Endothelial cell of umbilical vein (primary cell): ENCODE measurements at regions not wholly inside any gene's neighbourhood (a gene's known extent, or its start where the extent isn't known, plus 50 kb on each side); places are given as distances from the start of the nearest gene placed in this dataset.

Experiments
- BruUV-seq: library from RNA; stranded (reverse); fragments of 400-500 nt; replicated peaks from 2 replicates; lab custom pipeline; 2021; lab: Mats Ljungman, UMichigan
- CTCF ChIA-PET: fragments of 300-600, 350-600 bp; sonication (Branson Sonifier 250); formaldehyde crosslinking; loops from one replicate; lab custom pipeline; 2021; ENCODE audit warnings: antibody characterized with exemption, inconsistent platforms; lab: Charles Lee
- POLR2A ChIA-PET: fragments of 300-600, 350-600 bp; sonication (Branson Sonifier 250); formaldehyde crosslinking; loops from one replicate; lab custom pipeline; 2021; ENCODE audit warnings: antibody characterized with exemption, inconsistent platforms; lab: Charles Lee
- DNase-seq: peaks from one replicate; pipeline ENCODE4 v3.0.0-alpha.2; 2011; ENCODE audit warnings: low read depth, low spot score
- FAIRE-seq: peaks from 2 replicates; lab custom pipeline; 2011; peaks lifted over from hg19 to GRCh38; lab: Jason Lieb, UNC
- H2AFZ ChIP-seq: 2 replicates; pipeline ENCODE4 v1.6.0; 2012; ENCODE audit warnings: low read depth, low read length, control low read depth, inconsistent platforms
- H3K27ac ChIP-seq: 2 replicates; pipeline ENCODE4 v1.5.1; 2011; ENCODE audit warnings: low read depth, mild to moderate bottlenecking, control low read depth, low read length, moderate library complexity; ENCODE audit not compliant: insufficient read depth
- H3K27me3 ChIP-seq, 2 experiments: 2 replicates each; pipeline versions ENCODE4 v1.6.0 to v1.6.1; 2011; ENCODE audit warnings: low read length in 2 of 2, mixed read lengths in 1 of 2; ENCODE audit not compliant: control insufficient read depth in 2 of 2, insufficient read depth in 2 of 2
- H3K36me3 ChIP-seq, 2 experiments: 2 replicates in 1 of 2; 3 replicates in 1 of 2; pipeline ENCODE4 v1.5.1; 2011; ENCODE audit warnings: low read length in 2 of 2, mild to moderate bottlenecking in 1 of 2, moderate library complexity in 1 of 2; ENCODE audit not compliant: control insufficient read depth in 2 of 2, insufficient read depth in 2 of 2; ENCODE audit errors: extremely low read depth in 1 of 2
- H3K4me1 ChIP-seq: 3 replicates; pipeline ENCODE4 v1.5.1; 2011; ENCODE audit warnings: mild to moderate bottlenecking, low read length; ENCODE audit not compliant: control insufficient read depth, insufficient read depth; ENCODE audit errors: extremely low read depth
- H3K4me2 ChIP-seq: 2 replicates; pipeline ENCODE4 v1.6.1; 2011; ENCODE audit warnings: low read length, control low read depth, mixed read lengths; ENCODE audit not compliant: insufficient read depth
- H3K4me3 ChIP-seq, 3 experiments: fragments of 200-600 bp in 1 of 3; sonication (generic), shearing (Covaris generic) in 1 of 3; replicated peaks in 1 of 3; 2 replicates each; pipeline ENCODE4 v1.5.1; 2011 to 2016; ENCODE audit warnings: control low read depth in 3 of 3, low read length in 3 of 3, mild to moderate bottlenecking in 2 of 3, inconsistent platforms in 1 of 3, low read depth in 1 of 3, moderate library complexity in 1 of 3; ENCODE audit not compliant: insufficient read depth in 1 of 3
- H3K79me2 ChIP-seq: 2 replicates; pipeline ENCODE4 v1.6.0; 2012; ENCODE audit warnings: low read length, inconsistent platforms; ENCODE audit not compliant: control insufficient read depth, insufficient read depth
- H3K9ac ChIP-seq: replicated peaks from 2 replicates; pipeline ENCODE3; 2011; ENCODE audit warnings: low read length, control low read depth; ENCODE audit not compliant: insufficient read depth; ENCODE audit errors: extremely low read depth
- H3K9me1 ChIP-seq: replicated peaks from 3 replicates; pipeline ENCODE4 v1.6.0; 2011; ENCODE audit warnings: mild to moderate bottlenecking, low read length; ENCODE audit not compliant: control insufficient read depth, insufficient read depth; ENCODE audit errors: extremely low read depth
- H3K9me3 ChIP-seq: replicated peaks from 2 replicates; pipeline ENCODE4 v1.5.1; 2012; ENCODE audit warnings: low read length, inconsistent platforms; ENCODE audit not compliant: control insufficient read depth, insufficient read depth
- H4K20me1 ChIP-seq: replicated peaks from 2 replicates; pipeline ENCODE3; 2011; ENCODE audit warnings: mild to moderate bottlenecking, low read length; ENCODE audit not compliant: control insufficient read depth, insufficient read depth; ENCODE audit errors: extremely low read depth
- EZH2 ChIP-seq: IDR thresholded peaks from 2 replicates; pipeline ENCODE4 v1.6.1; 2012; ENCODE audit warnings: borderline replicate concordance, low read depth, mild to moderate bottlenecking, moderate library complexity, low read length, inconsistent platforms; ENCODE audit not compliant: severe bottlenecking
- FOS ChIP-seq: IDR thresholded peaks from 2 replicates; pipeline ENCODE4 v1.6.1; 2011; ENCODE audit warnings: mild to moderate bottlenecking, low read length, moderate library complexity, borderline replicate concordance; ENCODE audit not compliant: insufficient read depth
- GATA2 ChIP-seq: IDR thresholded peaks from 2 replicates; pipeline ENCODE4 v1.7.0; 2011; ENCODE audit warnings: low read depth, mild to moderate bottlenecking, moderate library complexity, mixed read lengths, low read length; ENCODE audit not compliant: insufficient read length, insufficient read depth
- JUN ChIP-seq: IDR thresholded peaks from 2 replicates; pipeline ENCODE4 v1.6.1; 2011; ENCODE audit warnings: borderline replicate concordance, low read depth; ENCODE audit not compliant: insufficient read length, insufficient read depth
- MAX ChIP-seq: IDR thresholded peaks from 2 replicates; pipeline ENCODE4 v1.6.1; 2011; ENCODE audit not compliant: insufficient read depth, insufficient read length
- MYC ChIP-seq: IDR thresholded peaks from one replicate; pipeline ENCODE4 v1.6.1; 2011; ENCODE audit warnings: mild to moderate bottlenecking, low read depth, low read length
- POLR2A ChIP-seq: IDR thresholded peaks from 2 replicates; pipeline ENCODE4 v1.6.1; 2012; ENCODE audit warnings: low read depth, mild to moderate bottlenecking, control low read depth, low read length
- POLR2AphosphoS5 ChIP-seq: IDR thresholded peaks from 2 replicates; pipeline ENCODE4 v1.6.1; 2012; ENCODE audit warnings: low read depth, mild to moderate bottlenecking, control low read depth, low read length, moderate library complexity; ENCODE audit not compliant: insufficient read depth
- dilution Hi-C: fragments of 300-500 bp; cut with MboI; formaldehyde crosslinking; loops from one replicate; pipeline ENCODE4 v1.15.0; 2019; ENCODE audit warnings: low sequenced_read_pairs; ENCODE audit not compliant: extremely low pct_ligation_motif_present
- intact Hi-C: fragments of 100-400 bp; cut with micrococcal nuclease; formaldehyde crosslinking; loops from one replicate; pipeline ENCODE4 v1.10.0; 2022
- TF ChIP-seq, protein P1 (sequence below), 2 donors: IDR thresholded peaks; 1 replicate in 1 of 2; 2 replicates in 1 of 2; pipeline ENCODE4 v1.5.1; 2011; ENCODE audit warnings: low read length in 2 of 2, mild to moderate bottlenecking in 2 of 2, moderate library complexity in 2 of 2, control low read depth in 1 of 2, inconsistent platforms in 1 of 2, low read depth in 1 of 2; ENCODE audit not compliant: insufficient read depth in 1 of 2; ENCODE audit errors: extremely low read depth in 1 of 2

DNA sequence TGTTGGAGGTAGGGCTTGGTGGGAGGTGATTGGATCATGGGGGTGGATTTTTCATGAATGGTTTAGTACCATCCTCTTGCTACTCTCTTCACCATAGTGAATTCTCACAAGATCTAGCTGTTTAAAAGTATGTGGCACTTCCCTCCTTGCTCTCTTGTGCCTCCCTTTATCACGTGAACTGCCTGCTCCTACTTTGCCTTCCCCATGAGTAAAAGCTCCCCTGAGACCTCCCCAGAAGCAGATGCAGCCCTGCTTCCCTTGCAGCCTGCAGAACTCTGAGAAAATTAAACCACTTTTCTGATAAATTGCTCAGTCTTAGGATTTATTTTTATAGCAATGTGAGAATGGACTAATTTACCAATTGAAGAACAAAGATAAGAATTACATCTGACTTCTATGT lies 223.1 kb downstream of the RNF144A start:
- no TSS peak for BruUV-seq
- H3K27ac ChIP-seq = no peak overlapping the region

More for the DNA sequence above, 223.1 kb downstream of the RNF144A start:
- intact Hi-C loops = no loop called here
- Histone ChIP-seq H3K4me2 (no peak overlapping the region), H3K27me3 (no peaks in the 10 kb centered on the region), H2AFZ (no peak overlapping the region), H3K4me1 (no peaks in the 10 kb centered on the region), H3K36me3 (no peaks in the 10 kb centered on the region), H4K20me1 (no peaks in the 10 kb centered on the region), H3K9ac (no peak overlapping the region), H3K79me2 (no peaks in the 10 kb centered on the region), H3K9me3 (no peaks in the 10 kb centered on the region), H3K4me3 (no peak overlapping the region), H3K9me1 (no peaks in the 10 kb centered on the region)
- no peak for FAIRE-seq
- TF ChIP-seq GATA2 (no peak), EZH2 (no peak), POLR2A (no peak), MYC (no peak), FOS (no peak), POLR2AphosphoS5 (no peak), MAX (no peak), JUN (no peak)
- TF ChIP-seq, protein P1, sequence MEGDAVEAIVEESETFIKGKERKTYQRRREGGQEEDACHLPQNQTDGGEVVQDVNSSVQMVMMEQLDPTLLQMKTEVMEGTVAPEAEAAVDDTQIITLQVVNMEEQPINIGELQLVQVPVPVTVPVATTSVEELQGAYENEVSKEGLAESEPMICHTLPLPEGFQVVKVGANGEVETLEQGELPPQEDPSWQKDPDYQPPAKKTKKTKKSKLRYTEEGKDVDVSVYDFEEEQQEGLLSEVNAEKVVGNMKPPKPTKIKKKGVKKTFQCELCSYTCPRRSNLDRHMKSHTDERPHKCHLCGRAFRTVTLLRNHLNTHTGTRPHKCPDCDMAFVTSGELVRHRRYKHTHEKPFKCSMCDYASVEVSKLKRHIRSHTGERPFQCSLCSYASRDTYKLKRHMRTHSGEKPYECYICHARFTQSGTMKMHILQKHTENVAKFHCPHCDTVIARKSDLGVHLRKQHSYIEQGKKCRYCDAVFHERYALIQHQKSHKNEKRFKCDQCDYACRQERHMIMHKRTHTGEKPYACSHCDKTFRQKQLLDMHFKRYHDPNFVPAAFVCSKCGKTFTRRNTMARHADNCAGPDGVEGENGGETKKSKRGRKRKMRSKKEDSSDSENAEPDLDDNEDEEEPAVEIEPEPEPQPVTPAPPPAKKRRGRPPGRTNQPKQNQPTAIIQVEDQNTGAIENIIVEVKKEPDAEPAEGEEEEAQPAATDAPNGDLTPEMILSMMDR (IDR thresholded peaks at IDR 0.05; ENCODE audit: extremely low read depth in 1 of 2, insufficient read depth in 1 of 2, low read depth in 1 of 2, low read length in 2 of 2) = no peak
- POLR2A ChIA-PET = no interaction called here
- CTCF ChIA-PET = no interaction called here
- DNase-seq = no peak
- dilution Hi-C loops = no loop called here
